Testis (tissue), 2 donors: ENCODE measurements at regions not wholly inside any gene's neighbourhood (a gene's known extent, or its start where the extent isn't known, plus 50 kb on each side); places are given as distances from the start of the nearest gene placed in this dataset.

Experiments
- POLR2A ChIP-seq: fragments of 450-650 bp; IDR thresholded peaks from one replicate; pipeline ENCODE4 v1.6.1; 2017; ENCODE audit warnings: antibody characterized with exemption, mild to moderate bottlenecking, moderate library complexity
- TF ChIP-seq, protein P1 (sequence below), 3 experiments: fragments of 450-650 bp in 2 of 3; fragments of 200-600 bp in 1 of 3; sonication (generic) in 1 of 3; IDR thresholded peaks; one replicate each; pipeline ENCODE4 v1.5.1; 2016 to 2019; ENCODE audit warnings: antibody characterized with exemption in 3 of 3, mild to moderate bottlenecking in 2 of 3, moderate library complexity in 1 of 3

DNA sequence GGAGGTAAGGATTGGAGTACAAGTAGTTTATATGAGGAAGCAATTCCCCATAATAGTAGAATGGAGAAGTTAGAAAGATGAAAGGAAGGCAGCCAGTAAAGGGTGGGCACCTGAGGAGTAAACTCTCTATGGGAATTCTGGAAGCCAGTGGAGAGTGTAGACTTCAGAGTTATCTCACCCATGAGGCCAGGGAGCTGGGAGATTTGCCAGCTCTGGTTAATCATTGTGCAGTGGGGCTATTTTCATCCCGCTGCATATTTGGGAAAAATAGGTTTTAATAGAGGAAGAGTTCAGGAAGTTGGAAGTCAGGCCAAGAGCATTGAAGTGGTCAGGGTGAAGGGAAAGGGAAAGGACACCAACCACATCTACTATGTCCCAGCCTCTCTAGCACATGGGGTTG lies 242.3 kb upstream of the BRINP1 start:
- TF ChIP-seq, protein P1, sequence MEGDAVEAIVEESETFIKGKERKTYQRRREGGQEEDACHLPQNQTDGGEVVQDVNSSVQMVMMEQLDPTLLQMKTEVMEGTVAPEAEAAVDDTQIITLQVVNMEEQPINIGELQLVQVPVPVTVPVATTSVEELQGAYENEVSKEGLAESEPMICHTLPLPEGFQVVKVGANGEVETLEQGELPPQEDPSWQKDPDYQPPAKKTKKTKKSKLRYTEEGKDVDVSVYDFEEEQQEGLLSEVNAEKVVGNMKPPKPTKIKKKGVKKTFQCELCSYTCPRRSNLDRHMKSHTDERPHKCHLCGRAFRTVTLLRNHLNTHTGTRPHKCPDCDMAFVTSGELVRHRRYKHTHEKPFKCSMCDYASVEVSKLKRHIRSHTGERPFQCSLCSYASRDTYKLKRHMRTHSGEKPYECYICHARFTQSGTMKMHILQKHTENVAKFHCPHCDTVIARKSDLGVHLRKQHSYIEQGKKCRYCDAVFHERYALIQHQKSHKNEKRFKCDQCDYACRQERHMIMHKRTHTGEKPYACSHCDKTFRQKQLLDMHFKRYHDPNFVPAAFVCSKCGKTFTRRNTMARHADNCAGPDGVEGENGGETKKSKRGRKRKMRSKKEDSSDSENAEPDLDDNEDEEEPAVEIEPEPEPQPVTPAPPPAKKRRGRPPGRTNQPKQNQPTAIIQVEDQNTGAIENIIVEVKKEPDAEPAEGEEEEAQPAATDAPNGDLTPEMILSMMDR (IDR thresholded peaks at IDR 0.05): no peak
- no peak for TF ChIP-seq POLR2A
